Left ventricle myocardium inferior (tissue), 1 donor: ENCODE measurements at regions not wholly inside any gene's neighbourhood (a gene's known extent, or its start where the extent isn't known, plus 50 kb on each side); places are given as distances from the start of the nearest gene placed in this dataset.

ENCODE experiments used
- DNase-seq: peaks from one replicate; pipeline ENCODE4 v3.0.0-alpha.2; 2020
- H3K27ac ChIP-seq: fragments of 200-600 bp; replicated peaks from 2 replicates; pipeline ENCODE4 v1.8.0; 2021
- H3K27me3 ChIP-seq: fragments of 200-600 bp; 2 replicates; pipeline ENCODE4 v1.8.0; 2021; ENCODE audit warnings: low read depth
- H3K36me3 ChIP-seq: fragments of 200-600 bp; 2 replicates; pipeline ENCODE4 v1.8.0; 2021
- H3K4me1 ChIP-seq: fragments of 200-600 bp; 2 replicates; pipeline ENCODE4 v1.8.0; 2021
- H3K4me3 ChIP-seq: fragments of 200-600 bp; 2 replicates; pipeline ENCODE4 v1.8.0; 2021; ENCODE audit warnings: mild to moderate bottlenecking, moderate library complexity
- H3K9me3 ChIP-seq: fragments of 200-600 bp; replicated peaks from 2 replicates; pipeline ENCODE4 v1.8.0; 2021
- CTCF ChIP-seq: fragments of 200-600 bp; IDR thresholded peaks from 2 replicates; pipeline ENCODE4 v1.8.0; 2021; ENCODE audit warnings: antibody characterized with exemption, mild to moderate bottlenecking, borderline replicate concordance
- intact Hi-C: fragments of 100-400 bp; cut with micrococcal nuclease; formaldehyde crosslinking; loops from one replicate; pipeline ENCODE4 v1.11.0; 2022
- donor health status: DM: no; HTN: yes; CAD: no; lungs with severe emphysema.

- Histone ChIP-seq H3K9me3 (no peaks in the 10 kb centered on the region), H3K4me3 (no peak overlapping the region), H3K27me3 (peaks cover 98% of the 10 kb centered on the region), H3K36me3 (no peaks in the 10 kb centered on the region), H3K27ac (no peak overlapping the region), H3K4me1 (peaks cover 17% of the 10 kb centered on the region)
- DNase-seq: no peak
- intact Hi-C loops: no loop called here
- no peak for TF ChIP-seq CTCF
Observed at GRCh38 chr15:77817434-77817833, 184.7 kb upstream of the LINGO1 start.

- Histone ChIP-seq H3K27me3 (peaks cover 98% of the 10 kb centered on the region), H3K4me1 (peaks cover 17% of the 10 kb centered on the region), H3K4me3 (no peak overlapping the region), H3K36me3 (no peaks in the 10 kb centered on the region), H3K27ac (no peak overlapping the region), H3K9me3 (no peaks in the 10 kb centered on the region)
- intact Hi-C loops: no loop called here
- no peak for DNase-seq
- no peak for TF ChIP-seq CTCF
Observed at GRCh38 chr15:77816983-77817382, 184.3 kb upstream of the LINGO1 start.

- no peak for TF ChIP-seq CTCF
- DNase-seq: no peak
- no peak overlapping the region for H3K27ac ChIP-seq
- no peak overlapping the region for H3K4me3 ChIP-seq
- no peaks in the 10 kb centered on the region for H3K9me3 ChIP-seq
- peaks cover 94% of the 10 kb centered on the region for H3K27me3 ChIP-seq
- H3K4me1 ChIP-seq: peaks cover 12% of the 10 kb centered on the region
- H3K36me3 ChIP-seq: no peaks in the 10 kb centered on the region
- intact Hi-C loops: no loop called here
Observed at GRCh38 chr15:77815015-77815414, 182.3 kb upstream of the LINGO1 start.

- H3K27me3 ChIP-seq: peaks cover 70% of the 10 kb centered on the region
- no peak overlapping the region for H3K27ac ChIP-seq
- no peak overlapping the region for H3K4me3 ChIP-seq
- intact Hi-C loops: no loop called here
- no peaks in the 10 kb centered on the region for H3K4me1 ChIP-seq
- H3K36me3 ChIP-seq: no peaks in the 10 kb centered on the region
- no peak for TF ChIP-seq CTCF
- no peak for DNase-seq
- no peaks in the 10 kb centered on the region for H3K9me3 ChIP-seq
Observed at GRCh38 chr15:77812664-77813063, 180.0 kb upstream of the LINGO1 start.

- Histone ChIP-seq H3K4me3 (no peak overlapping the region), H3K36me3 (no peaks in the 10 kb centered on the region), H3K9me3 (no peaks in the 10 kb centered on the region), H3K27ac (no peak overlapping the region), H3K27me3 (peaks cover 56% of the 10 kb centered on the region), H3K4me1 (no peaks in the 10 kb centered on the region)
- TF ChIP-seq CTCF: no peak
- intact Hi-C loops: no loop called here
- DNase-seq: no peak
Observed at GRCh38 chr15:77811270-77811669, 178.6 kb upstream of the LINGO1 start.

- intact Hi-C loops: no loop called here
- TF ChIP-seq CTCF: no peak
- no peak overlapping the region for H3K4me3 ChIP-seq
- no peaks in the 10 kb centered on the region for H3K4me1 ChIP-seq
- no peaks in the 10 kb centered on the region for H3K9me3 ChIP-seq
- no peak overlapping the region for H3K27ac ChIP-seq
- H3K36me3 ChIP-seq: no peaks in the 10 kb centered on the region
- peaks cover 49% of the 10 kb centered on the region for H3K27me3 ChIP-seq
- no peak for DNase-seq
Observed at GRCh38 chr15:77810130-77810571, 177.4 kb upstream of the LINGO1 start.
